B cell (primary cell): ENCODE measurements at regions not wholly inside any gene's neighbourhood (a gene's known extent, or its start where the extent isn't known, plus 50 kb on each side); places are given as distances from the start of the nearest gene placed in this dataset.

Source experiments
- ATAC-seq: fragments of 200-7000 bp; cut with Tn5 transposase; one replicate; pipeline ENCODE4 v1.10.0; 2021; ENCODE audit warnings: low read depth, mild to moderate bottlenecking, moderate number of reproducible peaks, moderate library complexity
- CTCF ChIA-PET: fragments of 350-600 bp; sonication (Branson Sonifier 250); formaldehyde crosslinking; loops from one replicate; lab custom pipeline; 2021; ENCODE audit warnings: antibody characterized with exemption, inconsistent platforms; lab: Charles Lee
- POLR2A ChIA-PET: fragments of 350-600 bp; sonication (Branson Sonifier 250); formaldehyde crosslinking; loops from one replicate; lab custom pipeline; 2021; ENCODE audit warnings: antibody characterized with exemption; lab: Charles Lee
- DNase-seq: peaks from one replicate; pipeline ENCODE4 v3.0.0; 2013
- H2AFZ ChIP-seq: 2 replicates; pipeline ENCODE4 v1.6.1; 2012; ENCODE audit warnings: mild to moderate bottlenecking, low read depth, low read length; ENCODE audit not compliant: insufficient read depth, poor library complexity, severe bottlenecking
- H3K27ac ChIP-seq, 2 donors: 1 replicate in 1 of 2; 2 replicates in 1 of 2; pipeline ENCODE4 v1.5.1; 2012 to 2013; ENCODE audit warnings: low read length in 2 of 2, mild to moderate bottlenecking in 2 of 2, moderate library complexity in 1 of 2
- H3K27me3 ChIP-seq, 4 experiments: fragments of 200-600 bp in 1 of 4; sonication (generic) in 1 of 4; replicated peaks in 1 of 4; 1 replicate in 2 of 4; 2 replicates in 2 of 4; pipeline versions ENCODE4 v1.6.1 to v1.7.0; 2013 to 2016; ENCODE audit warnings: low read length in 3 of 4, mild to moderate bottlenecking in 2 of 4, mixed read lengths in 1 of 4, moderate library complexity in 1 of 4; ENCODE audit not compliant: insufficient read depth in 4 of 4, control insufficient read depth in 3 of 4; ENCODE audit errors: control extremely low read depth in 1 of 4
- H3K36me3 ChIP-seq, 2 experiments: replicated peaks in 1 of 2; 1 replicate in 1 of 2; 2 replicates in 1 of 2; pipeline versions ENCODE4 v1.6.1 to v1.7.1; 2013; ENCODE audit warnings: low read length in 1 of 2; ENCODE audit not compliant: insufficient read depth in 2 of 2, control insufficient read depth in 1 of 2; ENCODE audit errors: control extremely low read depth in 1 of 2, extremely low read depth in 1 of 2
- H3K4me1 ChIP-seq, 2 donors: fragments of 200-600 bp in 1 of 2; sonication (generic) in 1 of 2; 1 replicate in 1 of 2; 2 replicates in 1 of 2; pipeline versions ENCODE4 v1.5.1 to v1.6.1; 2013 to 2017; ENCODE audit warnings: low read length in 2 of 2; ENCODE audit not compliant: control insufficient read depth in 2 of 2, insufficient read depth in 2 of 2
- H3K4me2 ChIP-seq: replicated peaks from 2 replicates; pipeline ENCODE3; 2012; ENCODE audit warnings: mild to moderate bottlenecking, low read depth, low read length; ENCODE audit not compliant: poor library complexity, severe bottlenecking
- H3K4me3 ChIP-seq, 5 experiments: fragments of 200-600 bp in 1 of 5; sonication (generic) in 1 of 5; 1 replicate in 3 of 5; 2 replicates in 2 of 5; pipeline versions ENCODE4 v1.5.1 to v1.7.0; 2011 to 2016; ENCODE audit warnings: low read length in 4 of 5, mild to moderate bottlenecking in 4 of 5, low read depth in 2 of 5, control low read depth in 1 of 5, moderate library complexity in 1 of 5; ENCODE audit not compliant: insufficient read depth in 1 of 5; ENCODE audit errors: control extremely low read depth in 1 of 5, extremely low read depth in 1 of 5
- H3K79me2 ChIP-seq: fragments of 200-600 bp; sonication (generic); one replicate; pipeline ENCODE4 v1.6.0; 2016; ENCODE audit warnings: low read length; ENCODE audit not compliant: control insufficient read depth, insufficient read depth
- H3K9ac ChIP-seq: fragments of 200-600 bp; sonication (generic); 2 replicates; pipeline ENCODE4 v1.6.1; 2017; ENCODE audit warnings: mild to moderate bottlenecking, low read length, moderate library complexity
- H3K9me3 ChIP-seq, 3 donors: one replicate each; pipeline versions ENCODE4 v1.6.1 to v1.7.1; 2013; ENCODE audit warnings: low read length in 2 of 3; ENCODE audit not compliant: control insufficient read depth in 2 of 3, insufficient read depth in 1 of 3; ENCODE audit errors: control extremely low read depth in 1 of 3
- H4K20me1 ChIP-seq: 2 replicates; pipeline ENCODE4 v1.6.0; 2012; ENCODE audit warnings: mild to moderate bottlenecking, low read length; ENCODE audit not compliant: insufficient read depth, control insufficient read depth, poor library complexity, severe bottlenecking
- H3K27ac Mint-ChIP-seq: one replicate; pipeline ENCODE4 v1.8.0; 2021; ENCODE audit warnings: mixed read lengths
- H3K27me3 Mint-ChIP-seq: one replicate; pipeline ENCODE4 v1.8.0; 2021; ENCODE audit warnings: mixed read lengths
- H3K4me1 Mint-ChIP-seq: one replicate; pipeline ENCODE4 v1.8.0; 2021; ENCODE audit warnings: mixed read lengths
- H3K4me3 Mint-ChIP-seq: one replicate; pipeline ENCODE4 v1.8.0; 2021; ENCODE audit warnings: mixed read lengths
- H3K9me3 Mint-ChIP-seq: one replicate; pipeline ENCODE4 v1.8.0; 2022; ENCODE audit warnings: mixed read lengths; ENCODE audit not compliant: insufficient read depth
- EZH2 ChIP-seq: IDR thresholded peaks from 2 replicates; pipeline ENCODE4 v1.6.1; 2012; ENCODE audit warnings: borderline replicate concordance, low read depth, mild to moderate bottlenecking, moderate library complexity, low read length; ENCODE audit not compliant: insufficient read depth, poor library complexity, severe bottlenecking
- WGBS: methylation state at CpG from one replicate; pipeline ENCODE4 v1.1.5; 2013; ENCODE audit warnings: missing lambda C conversion rate; ENCODE audit not compliant: insufficient coverage; 5-methylcytosine and 5-hydroxymethylcytosine counted together
- intact Hi-C: fragments of 100-400 bp; cut with micrococcal nuclease; formaldehyde crosslinking; loops from one replicate; pipeline ENCODE4 v1.10.0; 2022
- TF ChIP-seq, protein P1 (sequence below): fragments of 200-600 bp; IDR thresholded peaks from one replicate; pipeline ENCODE4 v1.8.0; 2022; ENCODE audit warnings: antibody characterized with exemption, mild to moderate bottlenecking

DNA sequence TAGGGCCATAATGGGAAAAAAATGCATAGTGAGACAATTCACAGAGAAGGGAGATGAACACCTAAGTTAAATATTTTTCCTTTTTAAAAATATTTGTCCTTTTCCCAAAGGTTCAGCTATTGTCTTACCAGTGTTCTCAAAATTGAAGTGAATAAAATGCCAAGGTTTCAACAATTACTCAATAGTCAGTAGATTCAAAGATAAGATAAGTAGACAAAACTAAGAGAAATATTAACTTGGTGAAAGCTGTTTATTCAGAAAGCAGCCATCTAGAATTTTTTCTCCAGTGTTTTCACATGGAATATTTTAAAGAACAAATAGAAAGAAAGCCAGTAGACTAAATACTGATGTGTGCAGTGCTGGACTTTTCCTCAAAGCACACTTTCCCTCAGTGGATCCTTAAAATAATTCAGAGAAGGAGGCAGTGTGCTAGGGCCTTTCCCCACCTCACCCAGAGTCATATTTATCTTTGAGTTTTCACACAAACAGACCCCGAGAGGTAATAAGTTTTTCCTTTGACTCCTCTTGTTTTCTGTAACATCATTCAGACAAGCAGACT lies 144.5 kb upstream of the PLEKHG7 start:
- H3K79me2 ChIP-seq, result peaks cover 4% of the 10 kb centered on the region
- POLR2A ChIA-PET, result interaction anchor here (0.6 kb wide), 1 partner anchor 417 kb away, joined by 3 read pairs; no protein-coding TSS in a partner anchor
- intact Hi-C loops, result loop anchor here (5.0 kb wide), 3 partner anchors 56 to 111 kb away; no protein-coding TSS in a partner anchor

DNA sequence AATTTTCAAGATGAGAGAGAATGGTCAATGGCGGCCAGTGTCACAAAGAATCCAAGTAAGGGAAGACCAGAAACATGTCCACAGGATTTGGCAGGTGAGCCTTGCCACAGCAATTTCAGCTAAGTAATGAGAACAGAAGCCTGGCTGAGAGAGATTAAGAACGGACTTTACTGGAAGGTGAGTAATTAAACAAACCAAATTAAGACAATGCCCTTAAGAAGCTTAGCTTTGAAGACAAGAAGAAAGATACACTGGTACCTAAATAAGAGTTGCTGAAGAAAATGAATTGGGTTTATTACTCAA lies 145.4 kb upstream of the PLEKHG7 start:
- H4K20me1 ChIP-seq, result no peaks in the 10 kb centered on the region
- no peaks in the 10 kb centered on the region for H3K36me3 ChIP-seq
- ATAC-seq, result no peak
- ChIA-PET CTCF (interaction anchor here (0.6 to 1.9 kb wide), 12 partner anchors 12 to 1175 kb away, joined by 3 to 6 read pairs (median 4); no protein-coding TSS in a partner anchor), POLR2A (interaction anchor here (0.9 to 1.3 kb wide), 2 partner anchors 112 to 416 kb away, joined by 4 to 5 read pairs; no protein-coding TSS in a partner anchor)
- no peak for DNase-seq
- peaks cover 4% of the 10 kb centered on the region for H3K79me2 ChIP-seq
- intact Hi-C loops, result loop anchor here (5.0 kb wide), 3 partner anchors 55 to 110 kb away; no protein-coding TSS in a partner anchor
- peak overlapping the region; percentile 73 for H2AFZ ChIP-seq
- H3K9ac ChIP-seq, result peak overlapping the region; percentile 33
- H3K27me3 ChIP-seq, result no peaks in the 10 kb centered on the region
- peaks cover 59 to 65% of the 10 kb centered on the region in 2 donors for H3K4me1 ChIP-seq
- H3K9me3 ChIP-seq, result peaks cover 0 to 5% (median 0%) of the 10 kb centered on the region in 3 donors
- H3K4me2 ChIP-seq, result peak overlapping the region; percentile 59
- Mint-ChIP-seq H3K27ac (peak overlapping the region; percentile 86), H3K27me3 (no peaks in the 10 kb centered on the region), H3K9me3 (no peaks in the 10 kb centered on the region), H3K4me1 (peaks cover 74% of the 10 kb centered on the region), H3K4me3 (peak overlapping the region; percentile 71)
- TF ChIP-seq, protein P1, sequence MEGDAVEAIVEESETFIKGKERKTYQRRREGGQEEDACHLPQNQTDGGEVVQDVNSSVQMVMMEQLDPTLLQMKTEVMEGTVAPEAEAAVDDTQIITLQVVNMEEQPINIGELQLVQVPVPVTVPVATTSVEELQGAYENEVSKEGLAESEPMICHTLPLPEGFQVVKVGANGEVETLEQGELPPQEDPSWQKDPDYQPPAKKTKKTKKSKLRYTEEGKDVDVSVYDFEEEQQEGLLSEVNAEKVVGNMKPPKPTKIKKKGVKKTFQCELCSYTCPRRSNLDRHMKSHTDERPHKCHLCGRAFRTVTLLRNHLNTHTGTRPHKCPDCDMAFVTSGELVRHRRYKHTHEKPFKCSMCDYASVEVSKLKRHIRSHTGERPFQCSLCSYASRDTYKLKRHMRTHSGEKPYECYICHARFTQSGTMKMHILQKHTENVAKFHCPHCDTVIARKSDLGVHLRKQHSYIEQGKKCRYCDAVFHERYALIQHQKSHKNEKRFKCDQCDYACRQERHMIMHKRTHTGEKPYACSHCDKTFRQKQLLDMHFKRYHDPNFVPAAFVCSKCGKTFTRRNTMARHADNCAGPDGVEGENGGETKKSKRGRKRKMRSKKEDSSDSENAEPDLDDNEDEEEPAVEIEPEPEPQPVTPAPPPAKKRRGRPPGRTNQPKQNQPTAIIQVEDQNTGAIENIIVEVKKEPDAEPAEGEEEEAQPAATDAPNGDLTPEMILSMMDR, result no peak
- no peak for TF ChIP-seq EZH2
- H3K4me3 ChIP-seq, result peak overlapping the region in 2 of 5 experiments; percentile 5 to 33
- H3K27ac ChIP-seq, result peak overlapping the region; percentile 72 to 73
- WGBS, result 67% methylated on average over 1 of the region's 2 CpGs

More for the DNA sequence above, 144.5 kb upstream of the PLEKHG7 start:
- Mint-ChIP-seq H3K4me3 (peak overlapping the region; percentile 64), H3K27me3 (no peaks in the 10 kb centered on the region), H3K27ac (peak overlapping the region; percentile 77), H3K4me1 (peaks cover 80% of the 10 kb centered on the region), H3K9me3 (no peaks in the 10 kb centered on the region)
- H3K4me3 ChIP-seq, result no peak overlapping the region
- ATAC-seq, result no peak
- H3K4me1 ChIP-seq, result peaks cover 61 to 65% of the 10 kb centered on the region in 2 donors
- H3K9me3 ChIP-seq, result peaks cover 0 to 5% (median 0%) of the 10 kb centered on the region in 3 donors
- TF ChIP-seq, protein P1, result no peak
- TF ChIP-seq EZH2, result no peak
- WGBS, result no CpG with 5 or more reads among the region's 1 CpG
- no peaks in the 10 kb centered on the region for H3K36me3 ChIP-seq
- H3K27me3 ChIP-seq, result no peaks in the 10 kb centered on the region
- peak overlapping the region in 1 of 2 donors; percentile 73 for H3K27ac ChIP-seq
- H3K9ac ChIP-seq, result peak overlapping the region; percentile 17
- no peak for DNase-seq
- CTCF ChIA-PET, result interaction anchor here (0.6 to 1.1 kb wide), 4 partner anchors 88 to 1176 kb away, joined by 4 to 5 read pairs (median 4); no protein-coding TSS in a partner anchor
- H2AFZ ChIP-seq, result peak overlapping the region; percentile 41
- no peaks in the 10 kb centered on the region for H4K20me1 ChIP-seq
- H3K4me2 ChIP-seq, result peak overlapping the region; percentile 59
